SW480 (cell line): ENCODE measurements at regions not wholly inside any gene's neighbourhood (a gene's known extent, or its start where the extent isn't known, plus 50 kb on each side); places are given as distances from the start of the nearest gene placed in this dataset.
"Not testable (repeated sequence)": the region's sequence is repeated elsewhere in the genome, so short reads cannot be mapped to it uniquely, and the experiment has no call there.

ENCODE experiments used
- DNase-seq: peaks from one replicate; pipeline ENCODE4 v3.0.0-alpha.2; 2016; ENCODE audit warnings: low spot score

DNA sequence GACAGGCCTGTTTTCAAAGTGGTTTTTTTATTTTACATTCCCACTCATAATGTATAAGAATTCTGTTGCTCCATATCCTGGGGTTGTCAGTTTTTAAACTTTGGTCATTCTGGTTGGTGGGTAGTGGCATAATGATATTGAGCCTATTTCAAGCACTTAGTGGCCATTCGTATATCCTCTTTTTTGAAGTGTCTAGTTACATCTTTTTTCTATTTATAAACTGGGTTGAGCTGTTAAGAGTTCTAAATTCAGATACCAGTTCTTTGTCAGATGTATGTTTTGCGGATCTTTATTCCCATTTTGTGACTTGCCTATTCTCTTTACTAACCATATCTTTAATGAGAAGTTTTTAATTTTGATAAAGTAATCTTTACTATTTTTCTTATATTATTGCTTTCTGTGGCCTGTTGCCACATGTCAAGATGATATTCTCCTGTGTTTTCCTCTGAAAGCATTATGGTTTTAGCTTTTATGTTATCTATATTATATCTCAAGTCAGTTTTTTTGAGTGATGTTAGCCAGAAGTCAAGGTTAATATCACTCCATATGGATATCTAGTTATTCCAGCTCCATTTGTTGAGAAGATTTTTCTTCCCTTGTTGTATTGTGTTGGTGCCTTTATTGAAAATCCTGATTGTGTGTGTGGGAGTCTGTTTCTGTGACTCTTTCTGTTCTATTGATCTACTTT, 110.9 kb downstream of the FHIP1A start:
- DNase-seq: no peak

DNA sequence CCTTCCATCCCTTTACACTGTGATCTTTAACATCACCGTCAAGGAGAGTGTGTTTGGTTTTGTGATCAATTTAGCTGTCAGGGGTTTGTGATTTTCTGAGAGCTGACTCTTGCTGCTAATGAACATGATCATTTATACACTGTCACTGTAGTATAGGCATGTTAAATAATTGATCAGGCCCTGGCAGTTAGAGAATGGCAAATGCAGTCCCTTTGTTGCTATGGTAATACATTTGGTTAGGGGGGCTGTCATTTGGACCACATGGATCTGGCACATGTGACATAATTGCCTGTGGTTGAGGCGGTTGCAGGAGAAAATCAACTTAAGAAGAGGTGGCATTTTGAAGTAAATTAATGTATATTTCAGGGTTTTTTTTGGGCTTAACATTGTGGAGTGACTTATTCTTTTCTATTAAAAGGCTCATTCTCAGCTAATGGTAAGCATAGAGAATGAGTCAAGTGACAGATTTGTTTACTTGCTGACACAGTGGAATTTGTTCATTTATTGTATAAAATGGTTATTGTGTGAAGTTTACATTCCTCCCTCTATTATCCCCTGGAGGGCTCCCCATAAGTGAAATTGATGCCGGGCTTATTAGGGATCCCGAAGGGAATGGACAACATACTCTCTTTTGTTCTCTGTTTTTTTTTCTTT, 114.0 kb downstream of the FHIP1A start:
- no peak for DNase-seq

DNA sequence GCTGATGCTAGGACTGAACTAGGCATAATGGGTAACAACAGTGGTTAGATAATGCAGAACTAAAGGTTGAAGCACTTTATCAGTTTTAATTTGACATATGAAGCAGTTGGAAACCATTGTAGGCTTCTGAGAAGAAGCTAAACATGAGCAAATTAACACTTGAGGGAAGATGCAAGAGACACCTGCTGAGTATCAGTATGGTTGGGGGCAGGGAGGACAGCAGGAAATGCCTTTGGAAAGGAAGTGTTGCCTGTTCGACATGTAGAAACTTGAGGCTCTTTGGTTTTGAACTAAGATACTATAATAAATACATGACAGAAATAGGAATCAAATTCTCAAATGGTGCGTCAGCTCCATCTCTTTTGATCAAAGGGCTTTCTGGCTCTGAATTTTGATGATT, 115.6 kb downstream of the FHIP1A start:
- no peak for DNase-seq

DNA sequence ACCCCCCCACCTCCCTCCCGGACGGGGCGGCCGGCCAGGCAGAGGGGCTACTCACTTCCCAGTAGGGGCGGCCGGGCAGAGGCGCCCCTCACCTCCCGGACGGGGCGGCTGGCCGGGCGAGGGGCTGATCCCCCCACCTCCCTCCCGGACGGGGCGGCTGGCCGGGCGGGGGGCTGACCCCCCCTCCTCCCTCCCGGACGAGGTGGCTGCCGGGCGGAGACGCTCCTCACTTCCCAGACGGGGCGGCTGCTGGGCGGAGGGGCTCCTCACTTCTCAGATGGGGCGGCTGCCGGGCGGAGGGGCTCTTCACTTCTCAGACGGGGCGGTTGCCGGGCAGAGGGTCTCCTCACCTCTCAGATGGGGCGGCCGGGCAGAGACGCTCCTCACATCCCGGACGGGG, 117.5 kb downstream of the FHIP1A start:
- not testable (repeated sequence) for DNase-seq

DNA sequence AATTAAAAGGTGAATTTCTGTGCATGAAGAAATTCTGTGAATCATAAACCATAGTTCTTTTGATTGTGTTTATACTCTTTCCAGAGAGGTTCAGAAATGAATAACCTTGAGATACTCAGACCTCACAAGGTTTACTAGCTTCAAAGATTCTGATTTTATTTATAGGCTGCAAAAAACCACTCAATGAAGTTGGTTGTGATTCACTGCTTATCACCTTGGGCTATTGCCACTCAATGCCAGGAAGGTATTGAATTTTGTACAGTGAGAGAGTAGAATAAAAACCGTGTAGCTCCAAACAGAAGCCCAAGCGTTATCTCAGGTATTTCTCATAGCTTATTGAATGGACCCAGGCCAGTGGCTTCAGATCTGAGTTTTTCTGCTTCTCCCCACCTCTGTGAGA, 118.7 kb downstream of the FHIP1A start:
- DNase-seq: no peak

DNA sequence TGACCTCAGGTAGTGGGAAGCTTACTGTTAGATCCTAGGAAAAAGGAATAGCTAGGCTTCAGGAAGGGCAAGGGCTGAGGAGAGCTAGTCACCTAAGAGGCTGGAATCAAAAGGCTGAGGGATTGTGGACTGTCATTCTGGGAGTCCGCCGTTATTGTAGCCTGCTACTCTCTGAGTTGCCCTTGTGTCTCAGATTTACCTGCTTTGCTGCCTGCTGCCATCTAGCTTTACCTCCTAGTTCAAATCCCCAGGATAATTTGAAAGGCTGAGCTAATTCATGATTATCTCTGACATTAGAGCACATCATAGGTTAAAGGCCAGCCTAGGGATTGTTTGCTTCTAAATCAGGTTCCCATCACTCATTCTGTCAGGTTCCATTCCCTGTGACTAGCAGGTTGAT, 120.2 kb downstream of the FHIP1A start:
- DNase-seq: no peak

DNA sequence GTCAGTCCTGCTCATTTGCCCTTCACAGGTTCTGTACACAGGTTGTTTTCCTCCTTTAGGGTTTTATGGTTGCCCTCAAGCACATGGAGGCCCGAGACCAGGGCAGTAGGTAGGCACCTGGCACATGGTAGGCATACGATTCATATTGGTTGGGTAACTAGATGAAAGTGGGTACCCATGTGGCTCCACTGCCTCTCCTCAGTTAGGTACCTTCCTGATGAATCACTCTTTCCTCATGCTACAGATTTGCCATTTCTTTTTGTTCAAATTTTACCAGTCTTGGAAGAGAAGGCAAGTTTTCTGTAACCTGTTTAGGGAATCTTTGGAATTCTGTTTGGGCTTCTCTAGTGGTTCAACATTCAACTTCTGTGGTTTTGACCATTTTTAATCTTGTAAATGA, 121.3 kb downstream of the FHIP1A start:
- DNase-seq: no peak

DNA sequence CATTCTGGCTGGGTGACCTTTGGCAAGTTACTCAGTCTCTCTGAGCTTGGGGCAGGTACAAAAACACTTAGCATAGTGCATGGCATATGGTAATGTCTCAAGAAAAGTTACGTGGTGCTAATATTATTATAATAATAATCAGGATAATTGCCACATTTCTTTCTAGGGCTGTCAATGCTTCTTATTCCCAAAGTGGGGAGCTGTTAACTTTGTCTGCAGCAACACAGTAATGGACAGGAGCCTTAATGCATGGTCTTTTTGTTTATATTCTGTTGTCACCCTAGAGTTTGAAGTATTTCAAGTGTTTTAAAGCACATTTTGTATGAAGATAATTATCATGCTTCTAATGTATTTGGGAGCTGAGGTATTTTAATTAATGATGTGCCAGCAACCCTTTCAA, 121.8 kb downstream of the FHIP1A start:
- DNase-seq: no peak

DNA sequence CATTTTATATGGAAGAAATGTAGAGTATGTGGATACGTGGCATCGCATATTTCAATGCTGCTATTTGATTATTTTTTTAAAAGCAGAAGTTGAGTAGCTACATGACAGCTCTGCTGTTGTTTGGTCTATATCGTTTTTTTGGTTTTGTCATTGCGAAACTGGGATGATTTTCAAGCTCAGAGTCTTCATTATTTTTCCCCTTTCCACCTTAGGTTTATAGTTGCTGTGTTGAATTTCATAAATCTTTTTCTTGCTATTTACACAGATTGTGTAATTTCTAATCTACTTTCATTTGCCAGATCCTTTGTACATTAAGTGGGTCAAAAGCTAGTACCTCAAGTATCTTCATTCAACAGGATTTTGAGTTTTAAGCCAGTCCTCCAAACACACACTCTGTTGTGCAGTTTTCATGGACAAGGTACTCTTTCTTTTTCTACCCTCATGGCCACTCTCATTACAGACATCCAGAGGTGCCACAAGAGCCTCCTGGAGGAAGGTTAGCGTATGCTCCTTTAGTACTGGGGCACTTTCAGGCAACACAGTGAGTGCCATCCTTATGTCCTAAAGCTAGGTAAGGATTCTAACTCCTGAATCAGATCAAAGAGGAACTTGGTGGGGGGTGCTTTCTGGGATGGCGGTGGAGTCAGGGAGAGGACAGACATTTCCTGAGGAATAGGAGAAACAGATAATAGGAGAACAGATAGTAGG, 123.2 kb downstream of the FHIP1A start:
- DNase-seq: no peak

DNA sequence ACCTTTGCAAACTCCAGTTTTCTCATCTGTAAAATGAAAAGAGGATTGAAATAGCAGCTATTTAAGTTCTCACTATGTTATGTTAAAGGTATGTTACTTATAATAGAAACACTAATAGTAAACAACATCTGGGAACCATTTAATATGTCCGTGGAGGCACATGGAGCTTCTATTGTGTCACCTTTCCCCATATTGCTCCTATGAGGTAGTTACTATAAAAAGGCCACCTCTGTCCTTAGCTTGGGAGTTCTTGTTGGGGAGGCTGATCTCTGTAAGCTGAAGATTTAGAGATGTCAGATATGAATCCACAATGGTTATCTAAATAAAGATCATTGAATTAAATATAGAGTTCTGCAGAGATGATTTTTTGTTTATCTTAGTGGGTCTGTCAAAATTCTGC, 125.2 kb downstream of the FHIP1A start:
- DNase-seq: no peak

DNA sequence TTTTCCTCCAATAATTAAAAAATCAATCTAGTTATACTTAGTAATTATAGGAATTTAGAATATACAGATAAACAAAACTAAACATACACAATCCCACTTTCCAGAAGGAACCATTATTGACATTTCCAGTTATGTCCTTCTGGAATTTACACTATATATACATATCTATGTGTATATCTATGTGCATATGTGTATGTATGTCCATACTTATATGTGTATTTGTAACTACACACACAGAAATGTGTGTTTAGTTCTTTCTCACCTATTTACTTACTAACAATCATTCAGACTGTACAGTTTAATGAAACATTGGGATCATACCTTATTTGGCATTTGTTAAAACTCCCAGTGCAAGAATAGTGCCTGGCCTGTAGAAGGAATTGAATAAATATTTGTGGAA, 126.4 kb downstream of the FHIP1A start:
- DNase-seq: no peak

DNA sequence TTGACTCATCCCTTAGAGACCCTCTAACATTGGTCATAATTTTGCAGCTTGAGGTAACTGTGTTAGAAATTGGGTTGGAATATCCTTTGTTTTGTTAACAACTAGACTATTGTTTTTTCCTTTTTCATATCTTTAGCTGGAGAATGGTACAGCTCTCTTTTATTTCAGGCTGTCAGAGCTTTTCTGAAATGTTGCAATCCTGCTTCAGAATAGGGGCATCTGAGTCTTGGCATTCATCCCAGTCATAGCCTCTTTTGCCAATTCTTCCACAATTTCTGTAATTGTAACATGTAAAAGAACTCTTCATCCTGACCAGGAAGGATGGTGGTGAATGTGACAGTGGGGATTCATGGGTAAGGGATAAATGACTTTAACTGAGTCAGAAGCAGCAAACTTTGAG, 128.7 kb downstream of the FHIP1A start:
- no peak for DNase-seq

DNA sequence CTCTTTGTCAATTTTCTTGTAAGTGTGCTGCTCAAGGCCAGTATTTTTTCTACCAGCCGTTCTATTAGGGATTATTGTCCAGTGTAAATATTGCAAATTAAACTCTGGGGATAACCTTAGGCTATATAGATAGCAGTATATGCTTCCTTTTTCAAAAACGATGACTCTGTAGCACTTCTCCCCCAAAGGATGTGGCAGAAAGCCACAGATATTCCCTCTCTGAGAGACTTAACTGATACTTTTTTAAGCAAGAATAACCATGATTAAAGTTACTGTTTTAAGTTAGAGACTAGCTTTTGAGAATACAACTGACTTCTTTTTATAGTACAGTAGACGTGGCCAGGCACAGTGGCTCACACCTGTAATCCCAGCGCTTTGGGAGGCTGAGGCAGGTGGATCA, 130.0 kb downstream of the FHIP1A start:
- no peak for DNase-seq

DNA sequence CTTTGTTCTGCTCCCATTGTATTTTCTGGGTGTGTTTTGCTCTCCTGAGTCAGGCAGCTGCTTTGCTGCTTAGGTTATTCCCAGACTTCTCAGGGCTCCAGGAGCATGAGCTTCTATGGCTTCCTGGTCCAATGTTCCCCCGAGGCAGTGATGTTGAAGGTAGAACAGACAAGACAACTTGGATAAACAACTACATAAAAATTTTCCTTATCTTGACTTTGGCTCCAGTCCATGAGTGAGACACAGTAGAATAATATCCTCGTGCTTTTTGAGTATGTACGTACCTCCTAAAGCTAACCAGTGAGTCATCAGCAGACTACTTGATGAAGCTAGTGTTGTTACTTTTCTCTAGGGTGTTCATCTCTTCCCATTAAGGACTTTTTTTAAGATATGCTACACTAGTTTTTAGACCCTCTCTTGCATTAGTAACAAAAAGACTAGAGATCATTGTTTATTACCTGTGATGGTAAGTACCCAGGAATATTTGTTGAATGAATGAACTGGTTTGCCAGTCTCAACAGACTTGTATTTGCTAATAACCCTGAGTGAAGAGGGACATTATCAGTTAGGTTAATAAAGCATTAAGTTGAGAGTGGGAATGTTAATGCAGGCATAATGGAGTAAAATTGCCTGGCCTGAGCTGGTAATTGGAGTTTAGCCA, 131.9 kb downstream of the FHIP1A start:
- no peak for DNase-seq

DNA sequence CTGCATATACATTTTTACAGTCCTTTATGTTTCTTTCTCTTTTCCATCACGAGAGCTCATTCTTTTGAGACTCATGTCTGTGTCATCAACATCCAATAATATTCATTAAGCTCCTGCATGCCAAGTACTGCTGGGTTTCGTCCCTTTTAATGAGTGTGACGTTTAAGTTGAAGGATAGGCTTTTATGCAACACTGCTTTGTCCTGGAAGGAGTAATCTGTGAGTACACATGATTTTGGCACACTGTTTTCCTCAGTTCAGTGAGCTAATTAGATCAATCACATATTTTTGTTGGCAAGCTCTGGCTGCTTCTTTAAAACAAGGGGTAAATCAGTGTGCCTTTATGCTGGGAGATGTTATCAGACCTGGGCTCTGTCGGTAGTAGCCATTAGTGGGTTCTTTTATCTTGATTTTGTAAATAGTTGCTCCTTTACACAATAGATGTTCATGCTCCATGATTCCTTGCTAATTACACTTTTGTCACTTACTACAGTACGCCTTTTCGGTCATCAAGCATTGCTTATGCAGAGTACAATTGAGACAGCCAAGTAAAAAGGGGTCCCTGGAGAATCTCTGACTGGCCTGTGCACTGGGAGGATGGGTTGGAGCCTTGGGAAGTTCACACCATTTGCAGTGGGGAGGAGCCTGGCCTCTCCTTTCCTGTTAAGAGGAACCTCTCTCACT, 132.6 kb downstream of the FHIP1A start:
- DNase-seq: no peak

DNA sequence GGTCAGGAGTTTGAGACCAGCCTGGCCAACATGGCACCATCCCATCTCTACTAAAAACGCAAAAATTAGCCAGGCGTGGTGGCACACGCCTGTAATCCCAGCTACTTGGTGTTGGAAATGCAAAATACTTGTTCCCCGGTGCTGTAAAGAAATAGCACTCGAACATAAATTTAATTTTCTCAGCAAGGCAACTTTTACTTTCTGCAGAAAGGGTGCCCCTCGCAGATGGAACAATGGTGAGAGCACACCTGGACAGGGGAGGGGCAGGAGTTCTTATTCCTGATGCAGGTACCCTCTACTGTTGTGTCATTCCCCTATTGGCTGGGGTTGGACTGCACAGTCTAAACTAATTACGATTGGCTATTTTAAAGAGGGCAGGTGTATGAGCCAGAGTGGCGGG, 139.7 kb downstream of the FHIP1A start:
- no peak for DNase-seq

DNA sequence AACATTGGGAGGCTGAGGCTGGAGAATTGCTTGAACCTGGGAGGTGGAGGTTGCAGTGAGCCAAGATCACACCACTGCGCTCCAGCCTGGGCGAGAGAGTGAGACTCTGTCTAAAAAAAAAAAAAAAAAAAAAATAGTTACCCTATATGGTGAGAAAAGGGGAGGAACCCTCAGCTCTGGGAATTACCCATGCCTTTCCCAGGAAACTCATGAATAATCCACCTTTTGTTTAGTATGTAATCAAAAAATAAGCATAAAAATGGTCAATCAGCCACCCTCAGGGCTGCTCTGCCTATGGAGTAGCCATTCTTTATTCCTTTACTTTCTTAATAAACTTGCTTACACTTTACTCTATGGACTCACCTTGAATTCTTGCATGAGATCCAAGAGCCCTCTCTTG, 140.4 kb downstream of the FHIP1A start:
- DNase-seq: not testable (repeated sequence)

DNA sequence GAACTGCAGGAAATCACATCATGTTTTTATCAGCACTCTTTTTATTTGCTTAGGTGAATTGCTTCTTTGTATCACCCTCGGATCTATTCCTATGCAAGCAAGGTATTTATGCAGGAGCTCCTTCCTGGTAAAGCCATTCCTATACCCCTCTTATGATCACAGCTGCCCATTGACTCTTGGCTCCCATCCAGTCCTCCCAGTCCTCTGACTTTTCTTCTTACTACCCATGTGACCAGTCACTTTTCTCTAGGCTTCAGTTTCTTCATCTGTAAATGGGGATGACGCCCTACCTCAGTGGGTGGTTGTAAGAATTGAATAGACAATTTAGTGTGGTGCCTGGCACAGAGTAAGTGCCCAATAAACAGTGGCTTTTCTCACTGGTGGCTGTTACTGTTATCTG, 144.9 kb downstream of the FHIP1A start:
- no peak for DNase-seq

DNA sequence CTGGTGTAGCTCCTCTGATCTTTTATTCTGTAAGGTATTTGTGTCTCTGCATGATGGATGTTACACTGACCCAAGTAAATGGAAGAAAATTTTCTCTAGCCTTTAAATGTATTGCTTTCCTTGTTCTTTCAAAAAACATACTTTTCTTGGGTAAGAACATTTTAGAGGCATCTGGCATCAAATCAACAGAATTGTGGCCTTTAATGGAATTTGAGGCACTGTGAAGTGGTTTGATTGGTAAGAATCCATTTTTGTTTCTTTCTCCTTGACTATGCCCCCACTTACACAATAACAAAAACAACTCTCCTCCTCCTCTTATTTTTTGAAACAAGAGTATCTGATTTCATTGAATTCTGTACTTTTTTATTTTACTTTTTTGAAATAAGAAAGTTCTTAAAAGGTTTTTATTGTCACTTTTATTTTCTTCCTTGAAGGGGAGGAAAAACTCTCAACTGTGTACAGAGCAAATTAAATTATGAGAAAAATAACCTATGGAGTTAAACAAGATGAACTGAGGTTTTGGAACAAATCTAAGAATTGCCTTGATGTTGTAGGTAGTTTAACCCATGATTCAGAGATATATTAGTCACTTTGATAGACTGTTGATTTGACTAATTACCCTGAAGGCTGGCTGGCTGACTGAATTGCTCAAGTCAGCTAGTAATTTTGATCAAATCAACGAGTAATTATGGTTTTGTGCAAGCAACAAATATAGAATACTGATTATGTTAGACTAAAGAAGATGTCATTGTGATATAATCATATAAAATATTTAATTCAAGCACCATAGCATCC, 146.4 kb downstream of the FHIP1A start:
- no peak for DNase-seq

DNA sequence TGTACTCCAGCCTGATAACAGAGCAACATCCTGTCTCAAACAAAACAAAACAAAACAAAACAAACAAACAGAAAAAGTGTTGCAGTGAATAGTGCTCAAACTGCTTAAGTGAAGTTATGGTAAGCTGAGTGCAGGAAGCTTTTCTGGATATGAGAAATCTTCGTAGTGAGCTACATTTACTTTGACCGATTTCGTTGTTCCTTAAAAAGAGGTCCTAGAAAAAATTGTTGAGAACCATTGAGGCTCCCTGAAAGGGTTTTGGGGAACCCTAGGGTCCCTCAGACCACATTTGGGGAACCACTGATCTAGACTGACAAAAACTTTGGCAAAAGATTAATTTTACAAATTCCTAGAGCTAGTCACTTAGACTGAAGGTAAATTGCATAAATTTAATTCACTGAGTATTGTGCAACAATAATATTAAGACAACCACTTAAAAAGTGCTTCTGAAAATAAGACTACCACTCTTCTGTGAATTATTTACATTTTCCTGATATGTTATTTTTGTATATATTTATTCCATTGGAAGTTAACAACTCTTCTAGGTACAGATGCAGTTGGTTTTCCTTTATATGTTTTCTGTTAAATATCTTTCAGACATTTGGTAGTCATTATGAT, 149.6 kb downstream of the FHIP1A start:
- DNase-seq: no peak

DNA sequence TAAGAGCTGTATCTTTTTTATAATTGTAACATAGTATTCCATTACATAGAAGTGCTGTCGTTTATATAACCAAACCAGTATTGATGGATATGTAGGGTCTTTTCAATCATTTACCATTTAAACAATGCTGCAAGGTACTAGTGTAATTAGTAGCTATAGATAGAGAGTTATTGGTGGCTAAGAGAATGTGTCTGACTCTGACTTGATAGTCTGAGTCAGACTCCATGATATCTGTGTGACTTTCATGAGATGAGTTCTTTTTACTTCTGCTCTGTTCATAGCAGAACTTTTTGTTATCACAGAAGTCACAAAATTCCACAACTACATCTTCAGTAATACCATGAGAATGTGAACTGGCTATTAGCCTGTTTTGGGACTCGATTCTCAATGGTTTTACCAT, 150.6 kb downstream of the FHIP1A start:
- no peak for DNase-seq
